Endothelial cell (in vitro differentiated cells): ENCODE measurements at regions not wholly inside any gene's neighbourhood (a gene's known extent, or its start where the extent isn't known, plus 50 kb on each side); places are given as distances from the start of the nearest gene placed in this dataset.

Source experiments
- DNase-seq: peaks from one replicate; pipeline ENCODE4 v3.0.0; 2021; ENCODE audit warnings: low spot score
- H3K27ac Mint-ChIP-seq: one replicate; pipeline ENCODE4 v1.8.0; 2021; ENCODE audit warnings: mixed read lengths, inconsistent platforms; ENCODE audit not compliant: unreplicated experiment
- H3K27me3 Mint-ChIP-seq: one replicate; pipeline ENCODE4 v1.8.0; 2021; ENCODE audit warnings: mild to moderate bottlenecking, moderate library complexity, mixed read lengths, inconsistent platforms; ENCODE audit not compliant: unreplicated experiment
- H3K36me3 Mint-ChIP-seq: one replicate; pipeline ENCODE4 v1.8.0; 2021; ENCODE audit warnings: mild to moderate bottlenecking, low read depth, mixed read lengths, inconsistent platforms; ENCODE audit not compliant: unreplicated experiment
- H3K4me1 Mint-ChIP-seq: one replicate; pipeline ENCODE4 v1.8.0; 2021; ENCODE audit warnings: mild to moderate bottlenecking, mixed read lengths, inconsistent platforms; ENCODE audit not compliant: unreplicated experiment
- H3K4me3 Mint-ChIP-seq: one replicate; pipeline ENCODE4 v1.8.0; 2021; ENCODE audit warnings: mild to moderate bottlenecking, mixed read lengths, inconsistent platforms; ENCODE audit not compliant: unreplicated experiment
- H3K9me3 Mint-ChIP-seq: one replicate; pipeline ENCODE4 v1.8.0; 2021; ENCODE audit warnings: mixed read lengths, inconsistent platforms; ENCODE audit not compliant: unreplicated experiment
- TF ChIP-seq, protein P1 (sequence below): fragments of 200-600 bp; sonication (generic); IDR thresholded peaks from one replicate; pipeline ENCODE4 v1.5.0; 2021; ENCODE audit warnings: antibody characterized with exemption; ENCODE audit not compliant: unreplicated experiment

DNA sequence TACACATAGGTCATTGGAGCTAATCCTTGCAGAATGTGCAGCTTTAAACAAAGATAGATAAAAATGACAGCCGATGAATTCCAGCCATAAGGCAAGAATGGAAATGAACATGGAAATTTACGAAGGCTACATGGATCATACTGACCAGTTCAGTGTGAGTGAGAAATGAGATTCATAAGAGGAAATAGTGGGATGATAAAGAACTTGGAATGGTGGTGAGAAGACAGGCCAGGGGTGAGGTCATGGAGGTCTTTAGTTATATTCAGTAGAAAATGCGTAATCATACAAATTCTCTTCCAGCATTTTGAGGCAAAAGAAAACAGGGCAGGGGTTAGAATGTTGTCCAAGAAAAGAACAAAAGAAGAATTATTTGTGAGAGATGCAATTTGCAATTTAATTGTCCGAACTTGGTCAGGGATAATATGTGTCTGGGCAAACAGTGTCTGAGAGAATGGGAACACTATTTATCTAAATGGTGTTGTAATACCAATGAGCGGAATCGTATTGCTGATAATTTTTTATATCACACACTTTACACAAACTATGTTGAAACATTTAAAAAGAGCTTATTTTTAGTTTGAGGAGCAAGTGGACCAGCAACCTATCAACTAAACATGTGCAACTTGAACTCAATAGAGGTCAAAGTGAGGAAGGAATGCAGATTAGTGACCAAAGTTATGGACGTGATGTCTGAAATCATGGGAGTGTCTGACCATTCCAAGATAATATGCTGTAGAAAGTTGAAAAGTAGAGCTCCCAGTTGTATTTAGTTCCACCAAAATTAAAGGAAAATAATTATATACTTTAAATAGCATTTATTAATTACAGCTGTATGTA is 739.0 kb upstream of the NCAM2 start:
- Mint-ChIP-seq H3K9me3 (no peaks in the 10 kb centered on the region), H3K27ac (no peak overlapping the region), H3K27me3 (no peaks in the 10 kb centered on the region), H3K4me1 (peaks cover 12% of the 10 kb centered on the region), H3K36me3 (no peaks in the 10 kb centered on the region), H3K4me3 (no peak overlapping the region)
- no peak for DNase-seq
- TF ChIP-seq, protein P1, sequence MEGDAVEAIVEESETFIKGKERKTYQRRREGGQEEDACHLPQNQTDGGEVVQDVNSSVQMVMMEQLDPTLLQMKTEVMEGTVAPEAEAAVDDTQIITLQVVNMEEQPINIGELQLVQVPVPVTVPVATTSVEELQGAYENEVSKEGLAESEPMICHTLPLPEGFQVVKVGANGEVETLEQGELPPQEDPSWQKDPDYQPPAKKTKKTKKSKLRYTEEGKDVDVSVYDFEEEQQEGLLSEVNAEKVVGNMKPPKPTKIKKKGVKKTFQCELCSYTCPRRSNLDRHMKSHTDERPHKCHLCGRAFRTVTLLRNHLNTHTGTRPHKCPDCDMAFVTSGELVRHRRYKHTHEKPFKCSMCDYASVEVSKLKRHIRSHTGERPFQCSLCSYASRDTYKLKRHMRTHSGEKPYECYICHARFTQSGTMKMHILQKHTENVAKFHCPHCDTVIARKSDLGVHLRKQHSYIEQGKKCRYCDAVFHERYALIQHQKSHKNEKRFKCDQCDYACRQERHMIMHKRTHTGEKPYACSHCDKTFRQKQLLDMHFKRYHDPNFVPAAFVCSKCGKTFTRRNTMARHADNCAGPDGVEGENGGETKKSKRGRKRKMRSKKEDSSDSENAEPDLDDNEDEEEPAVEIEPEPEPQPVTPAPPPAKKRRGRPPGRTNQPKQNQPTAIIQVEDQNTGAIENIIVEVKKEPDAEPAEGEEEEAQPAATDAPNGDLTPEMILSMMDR, result no peak

DNA sequence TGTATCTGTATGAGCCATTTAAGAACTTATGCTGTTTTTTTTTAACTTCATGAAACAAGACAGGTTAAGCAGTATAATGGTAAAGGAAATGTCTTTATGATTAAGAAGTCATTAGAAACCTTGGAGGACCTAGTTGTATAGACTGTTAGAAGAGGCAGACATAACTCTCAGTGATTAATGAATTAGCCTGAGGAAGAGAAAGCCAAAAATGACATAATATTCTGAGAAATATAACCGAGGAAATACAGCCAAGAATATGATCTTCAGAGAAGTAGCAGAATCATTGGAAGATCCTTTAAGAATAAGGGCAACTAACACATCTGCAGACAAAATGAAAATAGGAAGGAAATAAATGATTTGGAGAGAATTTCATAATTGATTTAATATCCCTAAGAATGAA is 738.1 kb upstream of the NCAM2 start:
- TF ChIP-seq, protein P1, result no peak

DNA sequence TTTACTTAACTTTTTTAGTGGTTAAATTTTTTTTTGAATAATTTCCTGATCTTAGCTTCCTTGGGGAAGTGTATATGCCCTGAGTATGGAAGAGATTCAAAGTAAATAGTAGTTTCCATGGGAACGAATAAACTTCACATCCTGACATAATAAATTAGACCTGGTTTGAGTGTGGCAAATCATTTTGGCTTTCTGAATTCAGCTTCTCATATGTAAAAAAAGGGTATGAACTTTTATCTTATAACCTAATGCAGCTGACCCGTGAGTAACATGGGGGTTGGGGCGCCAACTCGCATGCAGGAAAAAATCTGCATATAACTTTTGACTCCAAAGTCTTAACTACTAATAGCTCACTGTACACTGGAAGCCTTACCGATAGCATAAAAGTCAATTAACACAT is 736.8 kb upstream of the NCAM2 start:
- no peaks in the 10 kb centered on the region for H3K27me3 Mint-ChIP-seq
- TF ChIP-seq, protein P1, result no peak
- no peak for DNase-seq
- H3K27ac Mint-ChIP-seq, result no peak overlapping the region
- no peak overlapping the region for H3K4me3 Mint-ChIP-seq
- peaks cover 12% of the 10 kb centered on the region for H3K4me1 Mint-ChIP-seq
- no peaks in the 10 kb centered on the region for H3K9me3 Mint-ChIP-seq
- no peaks in the 10 kb centered on the region for H3K36me3 Mint-ChIP-seq

More for the DNA sequence above, 738.1 kb upstream of the NCAM2 start:
- no peak overlapping the region for H3K27ac Mint-ChIP-seq
- H3K9me3 Mint-ChIP-seq, result no peaks in the 10 kb centered on the region
- no peak for DNase-seq
- no peak overlapping the region for H3K4me3 Mint-ChIP-seq
- no peaks in the 10 kb centered on the region for H3K27me3 Mint-ChIP-seq
- no peaks in the 10 kb centered on the region for H3K36me3 Mint-ChIP-seq
- peaks cover 12% of the 10 kb centered on the region for H3K4me1 Mint-ChIP-seq

DNA sequence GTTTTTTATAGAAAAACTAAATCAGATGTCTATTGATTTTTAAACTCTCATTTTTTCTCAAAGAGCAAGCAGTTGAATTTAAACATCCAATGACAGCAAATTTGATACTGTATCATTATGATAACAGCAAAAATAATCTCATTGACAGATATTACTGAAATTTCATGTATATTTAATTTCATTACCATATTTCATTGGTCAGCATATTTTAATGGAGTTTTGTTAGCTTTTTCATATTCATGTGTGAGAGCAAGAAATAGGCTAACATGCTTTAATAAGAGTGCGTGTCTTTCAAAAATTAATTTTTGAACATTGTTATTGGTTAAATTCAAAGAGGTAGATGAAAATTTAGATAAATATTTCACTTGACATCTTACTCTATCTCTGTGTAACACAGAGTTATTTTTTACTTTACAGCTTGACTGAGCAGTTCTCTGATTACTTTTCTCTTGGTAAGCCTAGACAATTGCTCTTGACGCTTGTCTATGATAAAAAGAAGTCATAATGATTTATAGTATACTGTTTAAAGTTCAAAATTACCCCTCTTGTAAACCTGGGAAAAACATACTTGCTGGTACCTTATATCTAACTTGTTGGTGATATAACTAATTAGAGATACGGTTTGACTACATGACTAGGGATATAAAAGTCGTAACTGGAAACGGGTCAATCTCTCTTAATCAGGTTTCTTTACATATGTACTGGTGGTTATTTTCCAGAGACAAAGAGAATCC is 732.3 kb upstream of the NCAM2 start:
- H3K27me3 Mint-ChIP-seq, result no peaks in the 10 kb centered on the region
- no peaks in the 10 kb centered on the region for H3K9me3 Mint-ChIP-seq
- H3K27ac Mint-ChIP-seq, result no peak overlapping the region
- no peak overlapping the region for H3K4me3 Mint-ChIP-seq
- TF ChIP-seq, protein P1, result no peak
- DNase-seq, result no peak
- H3K4me1 Mint-ChIP-seq, result no peaks in the 10 kb centered on the region
- no peaks in the 10 kb centered on the region for H3K36me3 Mint-ChIP-seq

DNA sequence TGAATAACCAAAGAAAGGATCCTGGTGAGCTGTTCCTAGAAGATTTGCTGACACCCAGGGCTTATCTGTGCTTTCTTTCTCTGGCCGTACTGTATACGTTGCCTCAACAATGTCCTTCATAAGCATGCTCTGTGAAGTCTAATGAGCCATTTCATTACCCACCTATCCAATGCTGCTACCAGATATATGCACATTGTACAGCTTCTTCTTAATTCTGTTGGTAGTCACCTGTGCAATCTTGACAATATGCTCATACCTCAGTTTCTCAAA is 731.8 kb upstream of the NCAM2 start:
- no peaks in the 10 kb centered on the region for H3K4me1 Mint-ChIP-seq
- H3K9me3 Mint-ChIP-seq, result no peaks in the 10 kb centered on the region
- TF ChIP-seq, protein P1, result no peak
- no peaks in the 10 kb centered on the region for H3K36me3 Mint-ChIP-seq
- no peaks in the 10 kb centered on the region for H3K27me3 Mint-ChIP-seq
- DNase-seq, result no peak
- no peak overlapping the region for H3K27ac Mint-ChIP-seq
- no peak overlapping the region for H3K4me3 Mint-ChIP-seq
